ENCODE measurements at regions not wholly inside any gene's neighbourhood (a gene's known extent, or its start where the extent isn't known, plus 50 kb on each side); places are given as distances from the start of the nearest gene placed in this dataset.

DNA sequence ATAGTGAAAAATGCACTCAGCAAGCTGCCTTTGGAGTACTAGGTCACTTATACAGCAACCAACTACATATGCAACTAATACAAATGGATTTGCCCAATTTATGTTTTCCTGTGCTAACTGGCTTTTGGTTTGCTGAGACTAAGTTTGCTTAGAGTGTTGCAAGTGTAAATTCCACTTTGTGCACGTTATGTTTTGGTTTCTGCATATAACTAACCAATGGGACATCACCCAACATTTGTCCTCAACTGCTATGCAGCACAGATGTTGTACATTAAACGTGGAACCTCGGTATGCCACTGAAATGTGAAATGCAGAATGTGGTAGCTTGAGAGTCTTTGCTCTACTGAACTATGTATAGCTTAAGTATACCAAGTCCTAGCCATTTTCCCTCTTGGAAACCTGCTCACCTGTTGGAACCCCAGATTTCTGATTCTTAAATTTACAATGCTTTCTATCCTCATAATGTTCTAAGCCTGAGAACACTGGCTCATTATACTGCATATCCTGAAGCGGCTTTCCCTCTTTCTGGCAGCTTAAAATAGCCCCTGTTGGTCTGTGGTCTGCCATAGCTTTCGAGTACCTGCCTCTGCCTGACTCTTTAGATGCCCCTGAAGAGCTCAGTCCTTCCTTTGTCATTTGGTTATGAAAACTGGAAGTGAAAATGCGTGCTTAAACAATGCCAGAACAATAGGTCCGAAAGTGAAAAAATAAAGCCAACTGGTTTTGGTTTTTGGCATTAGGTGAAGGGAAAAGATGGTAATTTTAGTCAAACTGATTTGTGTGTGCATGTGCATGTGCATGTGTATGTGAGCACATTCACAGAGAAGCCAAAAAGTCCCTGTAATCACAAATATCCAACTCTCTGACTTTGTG is 158.0 kb downstream of the SH2D1A start:
- no peak overlapping the region for H2AK5ac ChIP-seq (ENCODE audit: low read depth, low read length)
- H3K9me3 ChIP-seq (ENCODE audit: control insufficient read depth, insufficient read depth, low read length), result no peaks in the 10 kb centered on the region
- no peak overlapping the region for H2BK15ac ChIP-seq (ENCODE audit: low read depth, low read length)
- H3K4me3 ChIP-seq (ENCODE audit: insufficient read depth, low read depth, low read length), result no peak overlapping the region
- H3K27ac ChIP-seq (ENCODE audit: insufficient read depth, low read length), result no peak overlapping the region
- no peak overlapping the region for H3K56ac ChIP-seq (ENCODE audit: extremely low read depth, insufficient read depth, low read length)
- dilution Hi-C loops (cut with HindIII; ENCODE audit: low sequenced_read_pairs, unreplicated experiment), result no loop called here
- ChIA-PET CTCF (interaction anchor here (0.6 kb wide), 1 partner anchor 12 kb away, joined by 5 read pairs; no protein-coding TSS in a partner anchor), POLR2A (ENCODE audit: unreplicated experiment) (no interaction called here)
- H3K18ac ChIP-seq (ENCODE audit: low read depth, low read length), result no peak overlapping the region
- H3K9ac ChIP-seq (ENCODE audit: low read depth, low read length), result no peak overlapping the region
- H2AFZ ChIP-seq (replicated peaks; ENCODE audit: low read length, poor library complexity), result no peak overlapping the region
- no peak overlapping the region for H3K23ac ChIP-seq (ENCODE audit: low read depth, low read length)
- no peak overlapping the region for H2BK120ac ChIP-seq (ENCODE audit: low read depth, low read length)
- in situ Hi-C loops (cut with MboI; ENCODE audit: low sequenced_read_pairs), result no loop called here
- no peak overlapping the region for H3K14ac ChIP-seq (replicated peaks; ENCODE audit: low read depth, low read length)
- no peak overlapping the region for H4K5ac ChIP-seq (ENCODE audit: low read depth, low read length)
- no CpG with 5 or more reads among the region's 7 CpGs for WGBS, 2 experiments (ENCODE audit: extremely low coverage in 2 of 2, insufficient read length in 1 of 2)
- H4K91ac ChIP-seq (ENCODE audit: insufficient read depth, low read depth, low read length), result no peak overlapping the region
- no peak overlapping the region for H2BK5ac ChIP-seq (ENCODE audit: low read depth, low read length, poor library complexity, severe bottlenecking)
- no peaks in the 10 kb centered on the region for H4K20me1 ChIP-seq (ENCODE audit: insufficient read depth, low read length)
- no peaks in the 10 kb centered on the region for H3K4me1 ChIP-seq (ENCODE audit: control insufficient read depth, insufficient read depth, low read length)
- TF ChIP-seq CEBPB (IDR thresholded peaks at IDR 0.05; ENCODE audit: low read depth, low read length) (no peak), RFX5 (IDR thresholded peaks at IDR 0.05; ENCODE audit: low read depth, low read length) (no peak), CTCF (conservative IDR thresholded peaks at IDR 0.05; ENCODE audit: low read depth, low read length) (no peak), SMC3 (IDR thresholded peaks at IDR 0.05; ENCODE audit: low read depth, low read length) (no peak), MXI1 (IDR thresholded peaks at IDR 0.05; ENCODE audit: borderline replicate concordance, low read depth, low read length) (no peak), USF2 (IDR thresholded peaks at IDR 0.05; ENCODE audit: low read depth, low read length) (no peak), ELK1 (IDR thresholded peaks at IDR 0.05; ENCODE audit: borderline replicate concordance, low read depth, low read length) (no peak), CHD1 (IDR thresholded peaks at IDR 0.05; ENCODE audit: low read depth, low read length) (no peak), RCOR1 (IDR thresholded peaks at IDR 0.05; ENCODE audit: insufficient replicate concordance, low read length) (no peak), RAD21 (IDR thresholded peaks at IDR 0.05; ENCODE audit: low read length) (no peak), BHLHE40 (IDR thresholded peaks at IDR 0.05; ENCODE audit: low read depth, low read length) (no peak), MAZ (IDR thresholded peaks at IDR 0.05; ENCODE audit: borderline replicate concordance, low read depth, low read length) (no peak), FOS (IDR thresholded peaks at IDR 0.05; ENCODE audit: low read depth, low read length) (no peak), NFE2L2 (IDR thresholded peaks at IDR 0.05; ENCODE audit: low read depth, low read length) (no peak), MAFK (IDR thresholded peaks at IDR 0.05; ENCODE audit: low read depth, low read length) (no peak), POLR2A (IDR thresholded peaks at IDR 0.05; ENCODE audit: low read depth, low read length) (no peak)
- DNase-seq (no peak), ATAC-seq (ENCODE audit: low read depth) (no peak)
- no TSS peak for BruUV-seq (replicated peaks)
- H3K79me1 ChIP-seq (ENCODE audit: low read depth in 1 of 2, low read length in 2 of 2), result no peaks in the 10 kb centered on the region
- H3K4ac ChIP-seq (ENCODE audit: low read depth, low read length), result no peak overlapping the region
- no peak overlapping the region for H4K8ac ChIP-seq (ENCODE audit: low read depth in 2 of 2, low read length in 2 of 2)
- no peak overlapping the region for H2AK9ac ChIP-seq (replicated peaks; ENCODE audit: low read depth, low read length, poor library complexity)
- intact Hi-C loops (cut with micrococcal nuclease), result no loop called here
- no peaks in the 10 kb centered on the region for H3K36me3 ChIP-seq (ENCODE audit: control insufficient read depth, insufficient read depth, low read length)
- H2BK20ac ChIP-seq (ENCODE audit: low read depth, low read length), result no peak overlapping the region
- H3K4me2 ChIP-seq (ENCODE audit: low read depth, low read length), result no peak overlapping the region
- no peaks in the 10 kb centered on the region for H3K9me1 ChIP-seq (ENCODE audit: insufficient read depth, low read length)
- no peaks in the 10 kb centered on the region for H3K27me3 ChIP-seq (ENCODE audit: control insufficient read depth, insufficient read depth, low read length)
